ENCODE measurements at regions not wholly inside any gene's neighbourhood (a gene's known extent, or its start where the extent isn't known, plus 50 kb on each side); places are given as distances from the start of the nearest gene placed in this dataset.
A peak's percentile ranks its signal among the peaks of the same experiment; 100 is the strongest.

DNA sequence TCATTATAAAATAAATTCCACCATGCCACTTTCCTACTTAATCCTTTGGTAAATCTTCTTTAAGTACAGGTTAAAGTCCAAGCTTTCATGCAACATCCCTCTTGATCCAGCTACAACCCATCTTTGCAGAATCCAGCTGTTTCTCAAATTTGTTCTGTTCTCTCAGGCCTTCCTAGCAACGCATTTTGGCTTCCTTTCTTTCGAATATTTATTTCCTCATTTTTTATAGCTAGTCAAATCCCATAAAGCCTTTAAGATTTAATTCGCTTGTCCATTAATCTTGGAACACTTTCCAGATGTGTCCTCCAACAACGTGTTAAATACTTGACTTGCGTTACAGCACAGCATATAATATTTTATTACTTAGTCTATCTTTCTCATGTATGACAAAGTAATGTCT, 600.1 kb upstream of the CHORDC1 start:
- H3K4me3 ChIP-seq (ENCODE audit: low read depth, low read length), result no peak overlapping the region
- peak; percentile 17 for DNase-seq (ENCODE audit: low read depth)
- TF ChIP-seq CTCF (IDR thresholded peaks at IDR 0.05; ENCODE audit: control insufficient read depth, extremely low read depth, insufficient read depth), result no peak

- H3K4me3 ChIP-seq (ENCODE audit: low read depth, low read length), result no peak overlapping the region
- no peak for DNase-seq (ENCODE audit: low read depth)
- no peak for TF ChIP-seq CTCF (IDR thresholded peaks at IDR 0.05; ENCODE audit: control insufficient read depth, extremely low read depth, insufficient read depth)
These were observed 595.4 kb upstream of the CHORDC1 start for GRCh38 chr11:90818196-90818745.

GRCh38 chr11:90809581-90809980, 586.7 kb upstream of the CHORDC1 start:
- DNase-seq (ENCODE audit: low read depth), result no peak
- H3K4me3 ChIP-seq (ENCODE audit: low read depth, low read length), result no peak overlapping the region
- TF ChIP-seq CTCF (IDR thresholded peaks at IDR 0.05; ENCODE audit: control insufficient read depth, extremely low read depth, insufficient read depth), result no peak

- DNase-seq (ENCODE audit: low read depth), result no peak
- H3K4me3 ChIP-seq (ENCODE audit: low read depth, low read length), result no peak overlapping the region
- no peak for TF ChIP-seq CTCF (IDR thresholded peaks at IDR 0.05; ENCODE audit: control insufficient read depth, extremely low read depth, insufficient read depth)
These were observed 582.3 kb upstream of the CHORDC1 start for GRCh38 chr11:90805172-90805571.

DNA sequence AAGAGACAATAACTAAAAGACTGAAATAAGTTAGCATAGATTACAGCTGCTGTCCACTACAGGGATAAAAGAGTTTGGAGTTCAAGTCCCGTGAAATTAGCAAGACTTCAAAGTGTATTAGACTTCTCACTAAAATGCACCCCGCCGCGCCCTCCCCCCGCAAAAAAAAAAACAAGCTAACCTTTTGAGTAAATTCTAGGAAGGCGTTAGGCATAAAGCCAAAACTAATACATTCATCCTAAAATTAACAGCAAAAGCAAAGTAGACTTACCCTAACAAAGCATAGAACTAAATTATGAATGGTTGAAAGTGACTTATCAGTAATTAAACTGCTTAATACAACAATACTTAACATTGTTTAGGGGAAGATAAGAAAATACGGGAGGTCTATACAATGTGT, 581.0 kb upstream of the CHORDC1 start:
- DNase-seq (ENCODE audit: low read depth), result no peak
- no peak overlapping the region for H3K4me3 ChIP-seq (ENCODE audit: low read depth, low read length)
- TF ChIP-seq CTCF (IDR thresholded peaks at IDR 0.05; ENCODE audit: control insufficient read depth, extremely low read depth, insufficient read depth), result no peak

DNA sequence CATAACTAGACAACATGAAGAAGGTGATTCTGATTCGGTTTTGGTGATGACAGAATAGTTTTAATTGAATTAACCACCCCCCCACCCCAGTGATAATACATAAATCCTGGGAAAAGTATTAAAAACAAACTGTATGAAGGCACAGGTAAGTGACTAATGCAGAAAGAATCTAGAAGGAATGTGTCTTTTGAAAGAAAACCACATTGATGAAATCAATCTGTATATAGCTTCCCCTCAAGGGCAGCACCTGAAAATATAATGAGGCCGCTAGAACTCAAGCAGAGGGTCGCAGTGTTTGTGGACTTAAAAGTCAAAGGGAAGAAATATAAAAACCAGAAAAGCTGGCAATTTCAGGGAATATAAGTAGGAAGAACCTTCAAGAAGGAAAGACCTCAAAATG, 580.5 kb upstream of the CHORDC1 start:
- no peak for TF ChIP-seq CTCF (IDR thresholded peaks at IDR 0.05; ENCODE audit: control insufficient read depth, extremely low read depth, insufficient read depth)
- DNase-seq (ENCODE audit: low read depth), result no peak
- no peak overlapping the region for H3K4me3 ChIP-seq (ENCODE audit: low read depth, low read length)

GRCh38 chr11:90798769-90799168, 575.9 kb upstream of the CHORDC1 start:
- DNase-seq (ENCODE audit: low read depth), result no peak
- H3K4me3 ChIP-seq (ENCODE audit: low read depth, low read length), result no peak overlapping the region
- TF ChIP-seq CTCF (IDR thresholded peaks at IDR 0.05; ENCODE audit: control insufficient read depth, extremely low read depth, insufficient read depth), result no peak

Measured in LNCaP clone FGC (cell line).